H1 (cell line): ENCODE measurements at regions not wholly inside any gene's neighbourhood (a gene's known extent, or its start where the extent isn't known, plus 50 kb on each side); places are given as distances from the start of the nearest gene placed in this dataset.

Experiments used
- ASH2L ChIP-seq: fragments of 200-600, 300-600 bp; sonication (generic); IDR thresholded peaks from one replicate; pipeline ENCODE4 v1.7.1; 2017; ENCODE audit warnings: low read length
- FOSL1 ChIP-seq: IDR thresholded peaks from 2 replicates; pipeline ENCODE4 v1.6.1; 2011; ENCODE audit warnings: mild to moderate bottlenecking, low read depth, low read length, moderate library complexity; ENCODE audit not compliant: insufficient read depth
- MAFK ChIP-seq: IDR thresholded peaks from 2 replicates; pipeline ENCODE4 v1.6.1; 2012; ENCODE audit warnings: low read depth, mild to moderate bottlenecking, improper control_type of control experiment, low read length

DNA sequence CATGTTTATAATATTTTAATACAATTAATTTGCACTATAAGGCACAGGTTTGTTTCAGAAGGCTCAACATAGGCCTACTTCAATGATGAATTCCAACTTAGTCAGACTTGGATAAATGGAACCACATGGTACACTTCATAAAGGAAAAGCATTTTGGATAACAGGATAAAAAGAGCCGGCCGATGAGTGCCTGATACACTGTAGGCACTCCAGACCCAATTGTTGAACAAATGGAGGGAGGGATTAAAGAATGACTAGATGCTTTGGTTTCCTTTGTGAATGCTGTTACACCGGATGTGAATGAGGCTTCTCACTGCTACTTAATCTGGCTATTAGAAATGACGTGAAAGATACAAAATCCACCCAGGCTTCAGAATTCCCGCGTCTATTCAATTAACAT is 104.1 kb upstream of the KCTD1 start (continued):
- TF ChIP-seq MAFK (no peak), ASH2L (no peak), FOSL1 (no peak)
